H9 (cell line): ENCODE measurements at regions not wholly inside any gene's neighbourhood (a gene's known extent, or its start where the extent isn't known, plus 50 kb on each side); places are given as distances from the start of the nearest gene placed in this dataset.

Experiments used
- DNase-seq: peaks from one replicate; pipeline ENCODE4 v3.0.0-alpha.2; 2017
- H2AFZ ChIP-seq: one replicate; pipeline ENCODE4 v1.6.1; 2013; ENCODE audit warnings: mild to moderate bottlenecking, low read length, control low read depth, moderate library complexity
- H2AK5ac ChIP-seq: 2 replicates; pipeline ENCODE4 v1.6.1; 2013; ENCODE audit warnings: low read length, control low read depth, mixed read lengths; ENCODE audit not compliant: insufficient read length
- H2BK120ac ChIP-seq: one replicate; pipeline ENCODE4 v1.6.1; 2013; ENCODE audit warnings: low read depth, mild to moderate bottlenecking, low read length, control low read depth, inconsistent platforms; ENCODE audit not compliant: poor library complexity, severe bottlenecking
- H2BK12ac ChIP-seq: 2 replicates; pipeline ENCODE4 v1.6.1; 2013; ENCODE audit warnings: low read length, control low read depth, mixed read lengths, low read depth; ENCODE audit not compliant: insufficient read length
- H2BK15ac ChIP-seq: 2 replicates; pipeline ENCODE4 v1.6.1; 2013; ENCODE audit warnings: low read depth, low read length, control low read depth
- H2BK20ac ChIP-seq: one replicate; pipeline ENCODE4 v1.6.1; 2013; ENCODE audit warnings: low read depth, mild to moderate bottlenecking, low read length, control low read depth, inconsistent platforms; ENCODE audit not compliant: poor library complexity, severe bottlenecking
- H2BK5ac ChIP-seq: 2 replicates; pipeline ENCODE4 v1.6.1; 2013; ENCODE audit warnings: low read length, control low read depth, mixed read lengths; ENCODE audit not compliant: insufficient read length
- H3K14ac ChIP-seq: 2 replicates; pipeline ENCODE4 v1.6.1; 2013; ENCODE audit warnings: low read length, control low read depth; ENCODE audit not compliant: insufficient read depth
- H3K18ac ChIP-seq: 2 replicates; pipeline ENCODE4 v1.6.1; 2013; ENCODE audit warnings: low read depth, mild to moderate bottlenecking, mixed read lengths, low read length, control low read depth; ENCODE audit not compliant: insufficient read length
- H3K23ac ChIP-seq: 2 replicates; pipeline ENCODE4 v1.6.1; 2013; ENCODE audit warnings: low read length, control low read depth, mixed read lengths, low read depth; ENCODE audit not compliant: insufficient read length
- H3K23me2 ChIP-seq: 2 replicates; pipeline ENCODE4 v1.6.1; 2013; ENCODE audit warnings: low read depth, mild to moderate bottlenecking, mixed read lengths, low read length, control low read depth; ENCODE audit not compliant: insufficient read length, poor library complexity, severe bottlenecking
- H3K27ac ChIP-seq: 2 replicates; pipeline ENCODE4 v1.5.1; 2013; ENCODE audit warnings: low read length, control low read depth, mixed read lengths, low read depth; ENCODE audit not compliant: insufficient read length
- H3K27me3 ChIP-seq: 2 replicates; pipeline ENCODE4 v1.6.1; 2013; ENCODE audit warnings: low read length, control low read depth, inconsistent platforms; ENCODE audit not compliant: insufficient read depth
- H3K4ac ChIP-seq: 2 replicates; pipeline ENCODE4 v1.6.1; 2013; ENCODE audit warnings: low read depth, mild to moderate bottlenecking, control low read depth, inconsistent platforms, low read length, moderate library complexity
- H3K4me1 ChIP-seq: 2 replicates; pipeline ENCODE4 v1.6.1; 2013; ENCODE audit warnings: low read length, control low read depth, inconsistent platforms; ENCODE audit not compliant: insufficient read depth
- H3K4me2 ChIP-seq: 2 replicates; pipeline ENCODE4 v1.6.1; 2013; ENCODE audit warnings: low read length, control low read depth, mixed read lengths; ENCODE audit not compliant: insufficient read length, insufficient read depth
- H3K56ac ChIP-seq: 2 replicates; pipeline ENCODE4 v1.6.1; 2013; ENCODE audit warnings: low read depth, mild to moderate bottlenecking, mixed read lengths, low read length, control low read depth; ENCODE audit not compliant: insufficient read length
- H3K79me1 ChIP-seq: 2 replicates; pipeline ENCODE4 v1.6.1; 2013; ENCODE audit warnings: low read depth, mild to moderate bottlenecking, moderate library complexity, low read length, control low read depth, inconsistent platforms; ENCODE audit not compliant: insufficient read depth, poor library complexity, severe bottlenecking
- H3K79me2 ChIP-seq: 2 replicates; pipeline ENCODE4 v1.6.1; 2013; ENCODE audit warnings: low read length, control low read depth, inconsistent platforms; ENCODE audit not compliant: insufficient read depth
- H3K9ac ChIP-seq: 2 replicates; pipeline ENCODE4 v1.6.1; 2013; ENCODE audit warnings: low read length, control low read depth, mixed read lengths; ENCODE audit not compliant: insufficient read length; ENCODE audit errors: extremely low read depth
- H3K9me3 ChIP-seq: one replicate; pipeline ENCODE4 v1.6.1; 2013; ENCODE audit warnings: low read depth, low read length, inconsistent platforms; ENCODE audit not compliant: control insufficient read depth
- H3T11ph ChIP-seq: one replicate; pipeline ENCODE4 v1.6.1; 2013; ENCODE audit warnings: mild to moderate bottlenecking, low read length, control low read depth, inconsistent platforms
- H4K20me1 ChIP-seq: one replicate; pipeline ENCODE4 v1.6.1; 2013; ENCODE audit not compliant: control insufficient read depth, insufficient read length, insufficient read depth
- H4K5ac ChIP-seq: 2 replicates; pipeline ENCODE4 v1.6.1; 2013; ENCODE audit warnings: low read depth, mild to moderate bottlenecking, mixed read lengths, low read length, control low read depth; ENCODE audit not compliant: insufficient read length
- H4K8ac ChIP-seq: replicated peaks from 2 replicates; pipeline ENCODE4 v1.6.1; 2013; ENCODE audit warnings: low read length, control low read depth, mixed read lengths, low read depth; ENCODE audit not compliant: insufficient read length
- H4K91ac ChIP-seq: 2 replicates; pipeline ENCODE4 v1.6.1; 2013; ENCODE audit warnings: low read depth, mild to moderate bottlenecking, moderate library complexity, mixed read lengths, low read length, control low read depth; ENCODE audit not compliant: insufficient read length
- H3K27ac Mint-ChIP-seq, 3 experiments: 2 replicates in 2 of 3; 3 replicates in 1 of 3; pipeline ENCODE4 v1.8.0; 2020 to 2021; ENCODE audit warnings: mixed read lengths in 3 of 3, mild to moderate bottlenecking in 1 of 3, moderate library complexity in 1 of 3
- H3K27me3 Mint-ChIP-seq: 2 replicates; pipeline ENCODE4 v1.8.0; 2021; ENCODE audit warnings: low read depth, mild to moderate bottlenecking, moderate library complexity, mixed read lengths
- H3K36me3 Mint-ChIP-seq, 3 experiments: 2 replicates in 2 of 3; 3 replicates in 1 of 3; pipeline ENCODE4 v1.8.0; 2020 to 2021; ENCODE audit warnings: low read depth in 3 of 3, mixed read lengths in 3 of 3; ENCODE audit not compliant: insufficient read depth in 1 of 3
- H3K4me1 Mint-ChIP-seq, 2 experiments: 2 replicates each; pipeline ENCODE4 v1.8.0; 2020; ENCODE audit warnings: mixed read lengths in 2 of 2
- H3K4me3 Mint-ChIP-seq, 2 experiments: 2 replicates in 1 of 2; 3 replicates in 1 of 2; pipeline ENCODE4 v1.8.0; 2020 to 2021; ENCODE audit warnings: mild to moderate bottlenecking in 2 of 2, mixed read lengths in 2 of 2, moderate library complexity in 1 of 2
- H3K9me3 Mint-ChIP-seq, 2 experiments: 2 replicates in 1 of 2; 3 replicates in 1 of 2; pipeline ENCODE4 v1.8.0; 2020; ENCODE audit warnings: mild to moderate bottlenecking in 2 of 2, mixed read lengths in 2 of 2, moderate library complexity in 1 of 2
- CTCF ChIP-seq: fragments of 200-600 bp; sonication (generic); conservative IDR thresholded peaks from 3 replicates; pipeline ENCODE4 v1.8.0; 2021; ENCODE audit warnings: antibody characterized with exemption, mild to moderate bottlenecking
- WGBS: extraction: QIAGEN DNeasy Blood & Tissue Kit; methylation state at CpG from one replicate; pipeline ENCODE4 v1.1.7; 2013; ENCODE audit warnings: missing lambda C conversion rate, low lambda C conversion rate, mixed read lengths; ENCODE audit not compliant: insufficient read length; ENCODE audit errors: extremely low coverage; 5-methylcytosine and 5-hydroxymethylcytosine counted together

DNA sequence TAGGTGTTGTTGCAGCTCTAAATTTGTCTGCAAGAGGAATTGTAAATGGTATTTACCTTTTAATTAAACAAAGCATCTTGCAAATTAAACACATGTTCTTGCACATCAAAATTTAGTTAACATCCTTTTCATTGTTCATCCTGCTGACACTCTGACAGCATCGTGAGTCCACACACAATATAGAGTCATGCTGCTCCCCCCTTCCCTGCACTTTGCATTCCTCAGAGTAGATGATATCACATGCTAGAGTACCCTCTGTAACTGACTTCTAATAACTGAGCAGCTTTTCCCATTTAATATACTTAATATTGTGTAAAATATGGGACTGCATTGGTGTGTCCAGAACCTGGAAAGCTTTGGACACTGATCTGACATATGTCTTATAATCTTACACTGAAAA lies 138.8 kb upstream of the DPYD start:
- no peak overlapping the region for H2BK15ac ChIP-seq
- DNase-seq: no peak
- H3K56ac ChIP-seq: no peak overlapping the region
- no peak overlapping the region for H4K5ac ChIP-seq
- no peak overlapping the region for H4K8ac ChIP-seq
- no peak overlapping the region for H2AK5ac ChIP-seq
- H2AFZ ChIP-seq: no peak overlapping the region
- no peak overlapping the region for H2BK20ac ChIP-seq
- no peak overlapping the region for H3K4me2 ChIP-seq
- TF ChIP-seq CTCF: no peak
- H3T11ph ChIP-seq: no peak overlapping the region
- no peaks in the 10 kb centered on the region; the same call in 1 of the 2 replicates for H3K4me1 ChIP-seq
- H3K79me1 ChIP-seq: no peaks in the 10 kb centered on the region
- Mint-ChIP-seq H3K9me3 (no peaks in the 10 kb centered on the region), H3K27me3 (no peaks in the 10 kb centered on the region; the same call in 1 of the 2 replicates), H3K27ac (no peak overlapping the region), H3K4me1 (peaks cover 10 to 24% of the 10 kb centered on the region in 2 experiments), H3K36me3 (no peaks in the 10 kb centered on the region), H3K4me3 (no peak overlapping the region)
- H3K27me3 ChIP-seq: no peaks in the 10 kb centered on the region
- no peak overlapping the region for H3K18ac ChIP-seq
- H4K20me1 ChIP-seq: no peaks in the 10 kb centered on the region
- no peak overlapping the region for H3K27ac ChIP-seq
- no peak overlapping the region for H2BK120ac ChIP-seq
- no peak overlapping the region for H2BK12ac ChIP-seq
- no peak overlapping the region for H2BK5ac ChIP-seq
- no peak overlapping the region for H3K23ac ChIP-seq
- H3K9me3 ChIP-seq: no peaks in the 10 kb centered on the region
- H3K79me2 ChIP-seq: no peaks in the 10 kb centered on the region
- no peak overlapping the region for H3K14ac ChIP-seq
- H3K4ac ChIP-seq: no peak overlapping the region
- WGBS: no CpG with 5 or more reads among the region's 1 CpG
- no peak overlapping the region for H3K9ac ChIP-seq
- no peak overlapping the region for H4K91ac ChIP-seq
- H3K23me2 ChIP-seq: no peaks in the 10 kb centered on the region
